RWPE2 (cell line): ENCODE measurements at regions not wholly inside any gene's neighbourhood (a gene's known extent, or its start where the extent isn't known, plus 50 kb on each side); places are given as distances from the start of the nearest gene placed in this dataset.

Source experiments
- ATAC-seq: fragments of 200-7000 bp; cut with Tn5 transposase; 3 replicates; pipeline ENCODE4 v1.9.1; 2021; ENCODE audit warnings: low read depth
- DNase-seq: peaks from one replicate; pipeline ENCODE4 v3.0.0-alpha.2; 2020; ENCODE audit warnings: low spot score
- H3K27ac ChIP-seq: fragments of 450-650 bp; 2 replicates; pipeline ENCODE4 v1.5.1; 2017; ENCODE audit warnings: mild to moderate bottlenecking; ENCODE audit not compliant: poor library complexity, severe bottlenecking
- H3K27me3 ChIP-seq: fragments of 250-450 bp; sonication (Bioruptor Pico); 2 replicates; pipeline ENCODE4 v1.5.1; 2021; ENCODE audit warnings: mild to moderate bottlenecking, moderate library complexity; ENCODE audit not compliant: insufficient read depth, poor library complexity, severe bottlenecking
- H3K36me3 ChIP-seq: fragments of 250-450 bp; sonication (Bioruptor Pico); 2 replicates; pipeline ENCODE4 v1.5.1; 2020; ENCODE audit warnings: low read depth, mild to moderate bottlenecking, moderate library complexity
- H3K4me1 ChIP-seq: fragments of 250-450 bp; sonication (Bioruptor Pico); 2 replicates; pipeline ENCODE4 v1.5.1; 2021; ENCODE audit warnings: mild to moderate bottlenecking, moderate library complexity; ENCODE audit not compliant: insufficient read depth, poor library complexity, severe bottlenecking
- H3K4me3 ChIP-seq: fragments of 250-450 bp; sonication (Bioruptor Pico); 2 replicates; pipeline ENCODE4 v1.5.1; 2021; ENCODE audit warnings: mild to moderate bottlenecking, moderate library complexity; ENCODE audit not compliant: severe bottlenecking
- H3K9me3 ChIP-seq: fragments of 250-450 bp; sonication (Bioruptor Pico); 2 replicates; pipeline ENCODE4 v1.5.1; 2021; ENCODE audit warnings: mild to moderate bottlenecking, moderate library complexity; ENCODE audit not compliant: severe bottlenecking
- CTCF ChIP-seq: fragments of 450-650 bp; IDR thresholded peaks from one replicate; pipeline ENCODE4 v1.5.1; 2017; ENCODE audit warnings: mild to moderate bottlenecking, moderate library complexity; ENCODE audit not compliant: poor library complexity, severe bottlenecking

GRCh38 chr17:56672195-56672594 lies 78.7 kb downstream of the NOG start:
- ATAC-seq = no peak
- Histone ChIP-seq H3K36me3 (no peaks in the 10 kb centered on the region), H3K27ac (no peak overlapping the region), H3K4me3 (no peak overlapping the region), H3K9me3 (no peaks in the 10 kb centered on the region), H3K27me3 (no peaks in the 10 kb centered on the region), H3K4me1 (no peaks in the 10 kb centered on the region)
- no peak for DNase-seq
- TF ChIP-seq CTCF = no peak

GRCh38 chr17:56674401-56674925 lies 81.0 kb downstream of the NOG start:
- no peaks in the 10 kb centered on the region for H3K27me3 ChIP-seq
- H3K36me3 ChIP-seq = no peaks in the 10 kb centered on the region
- ATAC-seq (no peak), DNase-seq (no peak)
- H3K4me3 ChIP-seq = no peak overlapping the region
- H3K4me1 ChIP-seq = peaks cover 3% of the 10 kb centered on the region
- TF ChIP-seq CTCF = no peak
- H3K9me3 ChIP-seq = no peaks in the 10 kb centered on the region
- H3K27ac ChIP-seq = no peak overlapping the region

- peaks cover 19% of the 10 kb centered on the region for H3K4me1 ChIP-seq
- no peaks in the 10 kb centered on the region for H3K27me3 ChIP-seq
- ATAC-seq (no peak), DNase-seq (no peak)
- H3K4me3 ChIP-seq = no peak overlapping the region
- no peaks in the 10 kb centered on the region for H3K9me3 ChIP-seq
- TF ChIP-seq CTCF = no peak
- no peaks in the 10 kb centered on the region for H3K36me3 ChIP-seq
- no peak overlapping the region for H3K27ac ChIP-seq
These were observed 82.6 kb downstream of the NOG start for GRCh38 chr17:56675876-56676660.

GRCh38 chr17:56676810-56677209 lies 83.3 kb downstream of the NOG start:
- Histone ChIP-seq H3K4me1 (peaks cover 26% of the 10 kb centered on the region), H3K36me3 (no peaks in the 10 kb centered on the region), H3K27me3 (no peaks in the 10 kb centered on the region), H3K9me3 (no peaks in the 10 kb centered on the region), H3K27ac (no peak overlapping the region), H3K4me3 (no peak overlapping the region)
- no peak for ATAC-seq
- no peak for TF ChIP-seq CTCF
- DNase-seq = no peak
